ENCODE measurements at regions not wholly inside any gene's neighbourhood (a gene's known extent, or its start where the extent isn't known, plus 50 kb on each side); places are given as distances from the start of the nearest gene placed in this dataset.
"Not testable (repeated sequence)": the region's sequence is repeated elsewhere in the genome, so short reads cannot be mapped to it uniquely, and the experiment has no call there.

GRCh38 chr16:29253066-29253590 lies 153.4 kb downstream of the NPIPB11 start:
- not testable (repeated sequence) for TF ChIP-seq POLR2AphosphoS5, POLR2A (IDR thresholded peaks at IDR 0.05; ENCODE audit: low read depth, low read length)

Measured in GM12892 (cell line).